Mononuclear cell (primary cell): ENCODE measurements at regions not wholly inside any gene's neighbourhood (a gene's known extent, or its start where the extent isn't known, plus 50 kb on each side); places are given as distances from the start of the nearest gene placed in this dataset.
"Not testable (repeated sequence)": the region's sequence is repeated elsewhere in the genome, so short reads cannot be mapped to it uniquely, and the experiment has no call there.

Experiments
- H3K27me3 ChIP-seq: 2 replicates; pipeline ENCODE4 v1.6.0; 2011; ENCODE audit warnings: low read length, control low read depth; ENCODE audit not compliant: insufficient read depth
- H3K4me1 ChIP-seq: 2 replicates; pipeline ENCODE4 v1.5.1; 2011; ENCODE audit warnings: mild to moderate bottlenecking, low read length, control low read depth; ENCODE audit not compliant: insufficient read depth
- H3K4me3 ChIP-seq: 2 replicates; pipeline ENCODE4 v1.5.1; 2011; ENCODE audit warnings: mild to moderate bottlenecking, low read length, moderate library complexity
- H3K9me3 ChIP-seq: 2 replicates; pipeline ENCODE4 v1.5.1; 2011; ENCODE audit warnings: low read depth, mild to moderate bottlenecking, control low read depth, low read length

DNA sequence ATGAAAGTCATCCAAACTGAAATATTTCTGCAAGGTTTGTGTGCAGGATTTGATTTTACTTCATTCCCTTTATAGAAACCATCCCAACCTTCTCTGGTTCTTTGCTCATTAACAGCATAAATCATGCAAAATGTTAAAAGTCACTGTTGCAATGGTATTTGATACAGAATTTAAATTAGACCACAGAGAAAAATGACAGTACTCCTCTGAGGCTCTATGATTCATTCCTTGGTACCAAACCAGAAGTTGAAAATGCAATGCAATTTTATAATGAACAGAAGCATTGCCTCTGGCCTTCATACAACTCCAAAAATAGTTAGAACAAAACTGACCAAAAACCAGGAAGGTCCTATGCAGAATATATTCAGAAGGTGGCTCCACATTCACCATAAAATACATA is 607.1 kb downstream of the TLE1 start:
- no peak overlapping the region for H3K4me3 ChIP-seq
- no peaks in the 10 kb centered on the region for H3K4me1 ChIP-seq
- no peaks in the 10 kb centered on the region for H3K9me3 ChIP-seq
- no peaks in the 10 kb centered on the region for H3K27me3 ChIP-seq

DNA sequence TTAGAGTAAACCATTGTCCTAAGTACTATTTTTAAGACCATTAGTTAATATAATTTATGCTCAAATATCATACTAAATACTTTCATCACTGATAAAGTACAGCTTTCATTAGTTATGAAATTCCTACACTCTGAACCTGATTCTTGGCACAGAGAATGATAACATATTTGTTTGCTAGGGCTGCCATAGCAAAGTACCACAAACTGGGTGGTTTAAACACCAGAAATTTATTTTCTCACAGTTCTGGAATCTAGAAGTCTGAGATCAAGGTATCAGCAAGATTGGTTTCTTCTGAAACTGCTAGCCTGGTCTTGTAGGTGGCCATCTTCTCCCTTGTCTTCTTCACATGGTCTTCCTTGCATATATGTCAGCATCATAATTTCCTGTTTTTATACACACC is 608.4 kb downstream of the TLE1 start:
- H3K9me3 ChIP-seq: no peaks in the 10 kb centered on the region
- H3K4me3 ChIP-seq: no peak overlapping the region
- no peaks in the 10 kb centered on the region for H3K4me1 ChIP-seq
- H3K27me3 ChIP-seq: no peaks in the 10 kb centered on the region

DNA sequence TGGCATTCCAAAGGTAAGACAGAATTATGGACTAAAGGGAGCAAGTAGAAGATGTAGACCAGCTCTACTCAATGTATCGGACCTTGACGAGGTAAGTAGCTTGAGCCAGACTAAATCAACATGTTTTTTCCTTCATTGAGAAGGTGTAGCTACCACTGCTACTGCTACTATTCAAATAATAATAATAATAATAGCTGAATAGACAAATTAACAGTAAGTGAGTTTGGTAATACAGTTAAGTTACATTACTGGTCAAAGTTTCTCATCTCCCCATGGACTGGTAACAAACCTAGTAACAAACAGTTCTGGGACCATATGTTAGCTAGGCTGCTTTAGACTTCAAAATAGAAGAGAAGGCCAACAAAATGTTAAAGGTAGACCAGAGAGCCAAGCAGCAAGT is 609.2 kb downstream of the TLE1 start:
- Histone ChIP-seq H3K27me3 (no peaks in the 10 kb centered on the region), H3K9me3 (no peaks in the 10 kb centered on the region), H3K4me1 (no peaks in the 10 kb centered on the region), H3K4me3 (no peak overlapping the region)

DNA sequence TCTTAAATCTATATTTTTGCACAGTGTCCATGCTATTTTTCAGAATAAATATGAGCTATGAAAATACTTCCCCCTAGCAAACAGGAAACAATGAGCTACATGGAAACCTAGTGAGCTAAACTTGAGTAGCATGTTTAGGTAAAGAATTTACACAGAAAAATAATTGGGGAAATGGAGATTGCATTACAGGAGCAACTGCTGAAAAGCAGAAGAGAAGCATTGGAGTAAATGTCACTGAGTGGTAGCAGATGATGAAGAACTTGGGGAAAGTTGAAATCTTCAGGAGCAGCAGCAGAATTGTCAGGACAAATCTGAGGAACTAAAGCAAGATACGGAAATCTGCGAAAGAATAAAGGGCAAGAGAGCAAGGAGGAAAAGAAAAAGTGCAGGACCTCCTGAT is 610.3 kb downstream of the TLE1 start:
- Histone ChIP-seq H3K27me3 (no peaks in the 10 kb centered on the region), H3K4me3 (no peak overlapping the region), H3K4me1 (no peaks in the 10 kb centered on the region), H3K9me3 (no peaks in the 10 kb centered on the region)

DNA sequence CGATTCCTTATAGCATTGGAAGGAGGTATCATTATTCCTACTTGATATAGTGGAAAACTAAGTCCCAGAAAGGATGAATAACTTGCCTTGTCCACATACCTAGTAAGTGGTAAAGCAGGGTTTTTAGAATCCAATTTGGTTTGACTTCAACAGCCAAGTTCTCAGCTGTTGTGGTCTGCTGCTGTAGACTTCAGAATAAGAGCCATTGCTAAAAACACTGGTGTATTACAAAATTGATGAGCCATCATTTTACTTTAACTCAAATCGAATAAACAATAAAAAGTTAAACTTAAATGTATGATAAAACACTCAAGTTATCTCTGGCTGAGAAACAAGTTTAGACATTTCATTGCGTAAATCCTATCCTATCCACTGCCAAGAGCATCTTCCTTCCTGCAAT is 610.8 kb downstream of the TLE1 start:
- no peak overlapping the region for H3K4me3 ChIP-seq
- no peaks in the 10 kb centered on the region for H3K27me3 ChIP-seq

DNA sequence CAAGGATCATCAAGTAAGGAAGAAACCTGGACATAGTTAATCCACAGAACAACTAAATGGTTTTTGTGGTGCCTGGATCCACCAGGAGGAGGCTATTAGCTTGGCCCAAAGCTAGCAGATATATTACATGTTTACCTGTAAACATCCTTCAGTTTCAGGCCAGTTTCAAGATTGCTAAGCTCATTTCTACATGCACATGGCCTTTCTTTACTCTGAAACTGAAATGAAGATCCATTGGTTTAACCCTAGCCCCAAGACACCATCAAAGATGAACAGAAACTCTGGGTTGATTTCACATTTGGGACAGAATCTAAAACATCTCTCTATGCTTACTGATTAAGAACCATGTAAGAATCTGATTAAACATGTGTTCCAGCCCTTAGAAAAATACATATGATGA is 611.8 kb downstream of the TLE1 start:
- Histone ChIP-seq H3K27me3 (no peaks in the 10 kb centered on the region), H3K4me3 (no peak overlapping the region), H3K4me1 (no peaks in the 10 kb centered on the region), H3K9me3 (no peaks in the 10 kb centered on the region)

More for the DNA sequence above, 610.8 kb downstream of the TLE1 start:
- Histone ChIP-seq H3K4me1 (no peaks in the 10 kb centered on the region), H3K9me3 (no peaks in the 10 kb centered on the region)

DNA sequence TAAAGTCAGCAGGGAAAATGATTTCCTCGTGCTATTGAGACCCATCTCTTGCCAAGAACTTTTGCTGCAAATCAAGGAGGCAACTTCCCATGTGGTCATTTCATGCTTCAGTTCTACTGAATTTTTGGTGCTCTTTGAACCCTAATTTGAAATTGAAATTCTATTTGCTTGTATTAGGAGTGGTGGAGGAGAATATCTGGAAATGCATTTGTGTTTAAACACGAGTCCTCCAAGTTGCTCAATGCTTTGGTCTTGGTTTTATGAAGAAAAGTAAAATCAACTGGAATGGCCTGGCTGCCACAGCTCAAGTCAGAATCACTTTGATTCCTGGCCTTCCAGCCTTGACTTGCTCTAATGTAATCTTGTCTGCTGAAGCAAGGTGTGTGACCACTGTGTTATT is 613.2 kb downstream of the TLE1 start:
- no peaks in the 10 kb centered on the region for H3K27me3 ChIP-seq
- no peak overlapping the region for H3K4me3 ChIP-seq
- H3K9me3 ChIP-seq: no peaks in the 10 kb centered on the region
- H3K4me1 ChIP-seq: no peaks in the 10 kb centered on the region

DNA sequence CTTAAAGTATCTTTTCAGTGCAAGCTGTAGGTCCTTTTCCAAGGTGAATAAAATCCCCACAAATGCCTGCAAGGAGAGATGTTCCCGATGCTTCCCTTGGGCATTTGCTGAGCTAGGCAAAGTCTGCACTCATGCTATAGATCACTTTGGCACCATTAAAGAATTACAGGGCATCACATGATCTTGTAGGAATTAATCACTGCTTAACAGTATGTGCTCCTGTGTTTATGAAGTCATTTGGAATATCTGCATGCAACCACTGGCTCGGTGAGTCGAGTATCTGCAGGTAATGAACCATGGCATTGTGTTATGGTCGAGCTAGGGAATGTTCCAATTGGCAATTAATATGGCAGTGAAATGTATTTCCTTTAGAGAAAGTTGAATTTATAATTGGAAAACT is 615.1 kb downstream of the TLE1 start:
- Histone ChIP-seq H3K4me3 (no peak overlapping the region), H3K27me3 (no peaks in the 10 kb centered on the region), H3K9me3 (no peaks in the 10 kb centered on the region), H3K4me1 (no peaks in the 10 kb centered on the region)

DNA sequence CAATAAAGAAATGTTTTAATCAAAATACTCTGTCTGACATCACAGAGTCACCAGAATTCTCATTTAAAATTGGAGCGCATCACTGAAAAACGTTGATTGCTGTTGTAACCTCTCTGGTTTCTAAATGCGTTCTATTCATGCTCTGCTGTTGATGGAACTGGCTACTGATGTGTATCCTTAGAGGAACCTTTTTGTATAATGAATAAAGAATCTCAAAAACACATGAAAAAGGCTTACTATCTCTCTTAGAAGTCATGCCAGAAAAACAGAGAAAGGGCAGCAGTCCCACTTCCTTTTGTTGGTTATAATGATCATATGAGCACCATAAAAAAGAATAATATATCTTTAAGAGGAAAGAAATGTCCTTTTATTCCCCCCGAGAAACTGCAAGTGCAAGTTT is 615.5 kb downstream of the TLE1 start:
- H3K4me3 ChIP-seq: no peak overlapping the region
- H3K9me3 ChIP-seq: no peaks in the 10 kb centered on the region
- no peaks in the 10 kb centered on the region for H3K27me3 ChIP-seq
- no peaks in the 10 kb centered on the region for H3K4me1 ChIP-seq

DNA sequence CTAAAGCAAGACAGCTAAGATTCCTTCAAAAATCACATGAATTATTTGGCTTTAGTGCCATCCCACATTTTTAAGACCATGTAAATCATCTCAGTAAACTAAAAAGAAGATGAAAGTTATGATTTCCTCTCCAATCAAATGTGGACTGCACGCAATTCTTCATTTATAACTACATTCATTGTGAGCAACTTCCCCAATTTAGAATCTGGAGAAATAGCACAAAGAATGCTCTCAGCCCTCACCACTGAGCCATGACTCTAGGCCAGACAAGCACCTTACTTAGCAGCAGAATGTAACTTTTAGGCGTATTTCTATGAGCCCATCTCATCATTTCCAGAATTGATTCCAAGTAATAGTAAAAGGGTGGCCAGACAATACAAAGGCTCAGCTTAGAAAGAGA is 616.6 kb downstream of the TLE1 start:
- H3K27me3 ChIP-seq: no peaks in the 10 kb centered on the region
- no peaks in the 10 kb centered on the region for H3K4me1 ChIP-seq
- no peaks in the 10 kb centered on the region for H3K9me3 ChIP-seq
- H3K4me3 ChIP-seq: no peak overlapping the region

DNA sequence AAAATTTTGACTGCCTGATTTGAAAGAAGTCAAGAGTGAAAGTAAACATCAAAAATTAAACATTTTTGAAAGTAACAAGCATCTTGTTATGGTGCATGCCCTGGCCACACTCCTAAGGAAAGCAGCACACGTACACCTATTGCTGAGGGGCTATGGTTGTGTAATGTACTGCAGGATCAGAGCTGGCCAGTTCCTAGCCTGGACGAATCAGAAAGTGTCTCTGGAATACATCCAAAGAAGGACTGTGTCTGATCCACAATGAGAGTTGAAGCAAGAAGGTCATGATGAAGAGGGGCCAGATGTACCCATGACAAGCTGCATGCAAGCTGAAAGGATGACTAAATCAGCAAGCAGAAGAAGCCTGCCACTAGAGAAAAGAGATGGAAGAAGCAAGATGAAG is 618.2 kb downstream of the TLE1 start:
- Histone ChIP-seq H3K27me3 (no peaks in the 10 kb centered on the region), H3K9me3 (no peaks in the 10 kb centered on the region), H3K4me1 (no peaks in the 10 kb centered on the region), H3K4me3 (no peak overlapping the region)

DNA sequence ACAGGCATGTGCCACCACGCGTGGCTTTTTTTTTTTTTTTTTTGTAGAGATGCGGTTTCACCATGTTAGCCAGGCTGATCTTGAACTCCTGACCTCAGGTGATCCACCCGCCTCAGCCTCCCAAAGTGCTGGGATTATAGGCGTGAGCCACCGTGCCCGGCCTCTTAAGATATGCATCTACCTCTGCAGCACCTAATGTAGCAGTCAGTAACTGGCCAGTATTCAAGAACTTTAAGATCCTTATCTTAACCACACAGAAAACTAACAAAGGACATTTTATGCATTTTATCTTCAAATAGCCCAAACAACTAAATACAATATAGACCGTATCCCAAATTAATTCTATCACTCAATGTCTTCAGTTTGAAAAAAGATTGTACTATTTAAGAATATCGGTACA is 618.7 kb downstream of the TLE1 start:
- Histone ChIP-seq H3K4me3 (no peak overlapping the region), H3K27me3 (no peaks in the 10 kb centered on the region), H3K4me1 (no peaks in the 10 kb centered on the region), H3K9me3 (no peaks in the 10 kb centered on the region)

DNA sequence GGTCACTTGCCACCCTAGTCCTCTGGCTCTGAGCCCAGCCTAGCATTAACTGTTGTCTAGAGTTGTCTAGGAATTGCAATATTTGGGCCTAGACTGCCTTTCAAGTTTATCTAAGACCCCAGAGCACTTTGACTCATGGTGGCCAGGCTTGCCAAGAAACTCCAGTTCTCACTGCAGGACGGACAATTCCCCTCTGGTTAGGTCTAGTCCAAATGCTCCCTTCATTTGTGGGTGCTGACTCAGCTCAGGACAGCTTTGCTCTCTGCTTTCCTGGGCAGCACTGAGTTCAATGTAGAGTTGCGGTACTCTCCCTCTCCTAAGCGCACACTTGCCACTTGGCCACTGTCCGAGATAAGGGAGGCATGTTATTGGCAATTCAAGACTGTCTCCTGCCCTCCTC is 619.4 kb downstream of the TLE1 start:
- H3K4me1 ChIP-seq: no peaks in the 10 kb centered on the region
- no peak overlapping the region for H3K4me3 ChIP-seq
- no peaks in the 10 kb centered on the region for H3K9me3 ChIP-seq
- H3K27me3 ChIP-seq: no peaks in the 10 kb centered on the region

DNA sequence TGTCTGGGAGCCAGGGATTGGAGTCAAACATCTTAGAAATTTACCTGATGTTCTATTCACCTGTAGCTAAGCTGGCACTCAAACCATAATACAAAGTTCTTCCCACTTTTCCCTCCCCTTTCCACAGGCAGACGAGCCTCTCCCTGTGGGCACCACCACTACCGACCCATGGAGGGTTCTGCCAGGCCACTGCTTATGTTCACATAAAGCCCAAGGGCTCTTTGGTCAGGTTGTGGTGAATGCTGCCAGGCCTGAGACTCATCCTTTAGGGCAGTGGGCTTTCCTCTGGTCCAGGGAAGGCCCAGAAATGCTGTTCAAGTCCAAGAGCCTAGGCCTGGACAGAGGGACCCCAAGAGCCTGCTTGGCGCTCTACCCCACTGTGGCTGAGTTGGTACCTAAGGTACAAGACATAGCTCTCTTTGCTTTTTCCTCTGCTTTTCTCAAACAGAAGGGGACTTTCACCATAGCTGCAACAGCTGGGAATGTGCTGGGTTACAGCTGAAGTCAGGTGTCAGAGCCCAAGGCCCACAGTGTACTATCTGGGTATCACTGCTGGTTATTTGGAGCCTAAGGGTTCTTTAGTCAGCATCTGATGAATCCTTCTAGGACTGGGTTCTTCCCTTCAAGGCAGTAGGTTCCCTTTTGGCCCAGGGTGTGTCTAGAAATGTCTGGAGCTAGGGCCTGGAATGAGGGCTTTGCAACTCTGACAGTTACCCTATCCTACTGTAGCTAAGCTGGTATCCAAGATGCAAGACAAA is 620.1 kb downstream of the TLE1 start:
- H3K4me1 ChIP-seq: no peaks in the 10 kb centered on the region
- no peaks in the 10 kb centered on the region for H3K9me3 ChIP-seq
- H3K27me3 ChIP-seq: no peaks in the 10 kb centered on the region
- H3K4me3 ChIP-seq: no peak overlapping the region

DNA sequence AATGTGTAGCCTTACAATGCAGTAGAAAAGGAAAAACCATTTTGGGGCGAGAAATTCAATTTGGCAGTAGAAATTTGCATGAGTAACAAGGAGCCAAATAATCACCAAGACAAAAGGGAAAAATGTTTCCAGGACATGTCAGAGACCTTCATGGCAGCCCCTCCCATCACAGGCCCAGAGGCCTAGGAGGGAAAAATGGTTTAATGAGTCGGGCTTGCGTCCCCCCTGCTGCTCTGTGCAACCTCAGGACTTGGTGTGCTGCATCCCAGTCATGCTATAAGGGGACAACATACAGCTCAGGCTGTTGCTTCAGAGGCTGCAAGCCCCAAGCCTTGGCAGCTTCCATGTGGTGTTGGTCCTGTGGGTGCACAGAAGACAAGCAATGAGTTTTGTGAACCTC is 626.4 kb downstream of the TLE1 start:
- H3K27me3 ChIP-seq, H3K9me3 ChIP-seq, H3K4me1 ChIP-seq, H3K4me3 ChIP-seq: not testable (repeated sequence)

DNA sequence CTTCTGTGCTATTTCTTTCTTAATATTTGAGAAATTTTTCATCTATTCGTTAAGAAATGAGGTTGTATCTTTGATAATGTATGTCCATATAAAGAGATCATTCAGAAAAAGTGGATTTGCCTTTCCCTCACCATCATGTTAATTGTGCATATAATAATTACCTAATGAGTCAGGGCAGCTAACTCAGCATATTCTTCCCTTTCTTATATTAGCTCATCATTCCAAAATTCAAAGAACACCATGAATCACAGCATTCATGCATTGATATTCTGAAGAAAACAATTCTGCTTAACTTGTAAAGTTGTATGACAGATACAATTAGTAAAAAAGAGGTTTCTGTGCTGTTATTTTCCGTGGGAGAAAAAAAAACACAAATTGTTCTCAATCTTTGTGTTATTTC is 630.6 kb downstream of the TLE1 start:
- H3K9me3 ChIP-seq: no peaks in the 10 kb centered on the region

More for the DNA sequence above, 630.6 kb downstream of the TLE1 start:
- Histone ChIP-seq H3K27me3 (no peaks in the 10 kb centered on the region), H3K4me1 (no peaks in the 10 kb centered on the region), H3K4me3 (no peak overlapping the region)
